Mesodermal cell (in vitro differentiated cells): ENCODE measurements at regions not wholly inside any gene's neighbourhood (a gene's known extent, or its start where the extent isn't known, plus 50 kb on each side); places are given as distances from the start of the nearest gene placed in this dataset.
"Not testable (repeated sequence)": the region's sequence is repeated elsewhere in the genome, so short reads cannot be mapped to it uniquely, and the experiment has no call there.

Experiments
- H3K27ac ChIP-seq: 2 replicates; pipeline ENCODE4 v1.7.0; 2013; ENCODE audit warnings: mild to moderate bottlenecking, low read depth, low read length, moderate library complexity; ENCODE audit not compliant: severe bottlenecking
- H3K36me3 ChIP-seq: 2 replicates; pipeline ENCODE4 v1.7.1; 2013; ENCODE audit warnings: mild to moderate bottlenecking, low read length, moderate library complexity; ENCODE audit not compliant: control insufficient read depth, insufficient read depth
- H3K4me1 ChIP-seq: one replicate; pipeline ENCODE4 v1.7.1; 2013; ENCODE audit warnings: mild to moderate bottlenecking, low read length; ENCODE audit not compliant: insufficient read depth, control insufficient read depth, poor library complexity, severe bottlenecking
- H3K4me3 ChIP-seq: 2 replicates; pipeline ENCODE4 v1.7.0; 2013; ENCODE audit warnings: low read length, control low read depth, mild to moderate bottlenecking; ENCODE audit not compliant: insufficient read depth, poor library complexity, severe bottlenecking; ENCODE audit errors: extremely low read depth
- H3K9me3 ChIP-seq: 2 replicates; pipeline ENCODE4 v1.7.1; 2013; ENCODE audit warnings: mild to moderate bottlenecking, low read length, moderate library complexity; ENCODE audit not compliant: control insufficient read depth
- WGBS, 2 experiments: methylation state at CpG; one replicate each; pipeline ENCODE4 v1.1.5; 2013; ENCODE audit warnings: missing lambda C conversion rate in 2 of 2; ENCODE audit not compliant: insufficient coverage in 2 of 2; 5-methylcytosine and 5-hydroxymethylcytosine counted together

GRCh38 chr20:30949761-30950160 lies 307.7 kb upstream of the DEFB115 start:
- Histone ChIP-seq H3K4me3 (no peak overlapping the region), H3K4me1 (no peaks in the 10 kb centered on the region), H3K36me3 (no peaks in the 10 kb centered on the region), H3K27ac (no peak overlapping the region), H3K9me3 (peaks cover 3% of the 10 kb centered on the region)
- 85 to 94% methylated on average over 10 to 11 of the region's 13 CpGs for WGBS, 2 experiments

DNA sequence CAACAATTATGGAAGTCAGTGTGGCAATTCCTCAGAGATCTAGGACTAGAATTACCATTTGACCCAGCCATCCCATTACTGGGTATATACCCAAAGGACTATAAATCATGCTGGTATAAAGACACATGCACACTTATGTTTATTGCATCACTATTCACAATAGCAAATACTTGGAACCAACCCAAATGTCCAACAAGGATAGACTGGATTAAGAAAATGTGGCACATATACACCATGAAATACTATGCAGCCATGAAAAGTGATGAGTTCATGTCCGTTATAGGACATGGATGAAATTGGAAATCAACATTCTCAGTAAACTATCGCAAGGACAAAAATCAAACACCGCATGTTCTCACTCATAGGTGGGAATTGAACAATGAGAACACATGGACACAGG lies 306.4 kb upstream of the DEFB115 start:
- not testable (repeated sequence) for H3K36me3 ChIP-seq, H3K27ac ChIP-seq, H3K4me1 ChIP-seq, H3K4me3 ChIP-seq, H3K9me3 ChIP-seq
- WGBS, 2 experiments: 71 to 100% methylated on average over 1 to 2 of the region's 3 CpGs

DNA sequence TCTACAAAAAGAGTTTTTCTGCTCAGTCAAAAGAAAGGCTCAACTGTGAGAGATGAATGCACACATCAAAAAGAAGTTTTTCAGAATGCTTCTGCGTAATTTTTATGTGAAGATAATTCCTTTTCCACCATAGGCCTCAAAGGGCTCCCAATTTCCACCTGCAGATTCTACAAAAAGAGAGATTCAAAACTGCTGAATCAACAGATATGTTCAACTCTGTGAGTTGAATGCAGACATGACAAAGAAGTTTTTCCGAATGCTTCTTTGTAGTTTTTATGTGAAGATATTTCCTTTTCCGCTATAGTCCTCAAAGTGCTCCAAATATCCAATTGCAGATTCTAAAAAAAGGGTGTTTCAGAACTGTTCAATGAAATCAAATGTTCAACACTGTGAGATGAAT lies 300.8 kb upstream of the DEFB115 start:
- H3K4me1 ChIP-seq, H3K9me3 ChIP-seq, H3K36me3 ChIP-seq, H3K4me3 ChIP-seq, H3K27ac ChIP-seq: not testable (repeated sequence)
- WGBS, 2 experiments: 80 to 86% methylated on average over 1 of the region's 3 CpGs

DNA sequence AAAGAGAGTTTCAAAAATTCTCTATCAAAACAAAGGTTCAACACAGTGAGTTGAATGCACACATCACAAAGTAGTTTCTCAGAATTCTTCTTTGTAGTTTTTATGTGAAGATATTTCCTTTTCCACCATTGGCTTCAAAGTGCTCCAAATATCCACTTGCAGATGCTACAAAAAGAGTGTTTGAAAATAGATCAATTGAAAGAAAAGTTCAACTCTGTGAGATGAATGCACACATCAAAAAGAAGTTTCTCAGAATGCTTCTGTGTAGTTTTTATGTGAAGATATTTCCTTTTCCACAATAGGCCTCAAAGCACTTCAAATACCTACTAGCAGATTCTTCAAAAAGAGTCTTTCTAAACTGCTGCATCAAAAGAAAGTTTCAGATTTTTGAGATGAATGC lies 298.3 kb upstream of the DEFB115 start:
- not testable (repeated sequence) for H3K9me3 ChIP-seq, H3K4me1 ChIP-seq, H3K36me3 ChIP-seq, H3K4me3 ChIP-seq, H3K27ac ChIP-seq

DNA sequence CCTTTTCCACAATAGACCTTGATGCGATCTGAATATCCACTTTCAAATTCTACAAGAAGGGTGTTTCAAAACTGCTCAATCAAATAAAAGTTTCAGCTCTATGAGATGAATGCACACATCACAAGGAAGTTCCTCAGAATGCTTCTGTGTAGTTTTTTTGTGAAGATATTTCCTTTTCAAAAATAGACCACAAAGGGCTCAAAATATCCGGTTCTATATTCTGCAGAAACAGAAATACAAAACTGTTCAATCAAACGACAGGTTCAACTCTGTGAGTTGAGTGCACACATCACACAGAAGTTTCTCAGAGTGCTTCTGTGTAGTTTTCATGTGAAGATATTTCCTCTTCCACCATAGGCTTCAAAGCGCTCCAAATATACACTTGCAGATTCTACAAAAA lies 293.9 kb upstream of the DEFB115 start:
- Histone ChIP-seq H3K27ac (no peak overlapping the region), H3K4me1 (no peaks in the 10 kb centered on the region), H3K9me3 (peaks cover 9% of the 10 kb centered on the region), H3K4me3 (no peak overlapping the region), H3K36me3 (no peaks in the 10 kb centered on the region)
- 80% methylated on average over 2 of the region's 4 CpGs; no CpG with 5 or more reads in 1 of the 2 experiments for WGBS, 2 experiments

- H3K27ac ChIP-seq, H3K9me3 ChIP-seq, H3K4me1 ChIP-seq, H3K36me3 ChIP-seq, H3K4me3 ChIP-seq: not testable (repeated sequence)
- 74 to 75% methylated on average over 8 to 9 of the region's 13 CpGs for WGBS, 2 experiments
These were observed 281.6 kb upstream of the DEFB115 start for GRCh38 chr20:30975859-30976258.

DNA sequence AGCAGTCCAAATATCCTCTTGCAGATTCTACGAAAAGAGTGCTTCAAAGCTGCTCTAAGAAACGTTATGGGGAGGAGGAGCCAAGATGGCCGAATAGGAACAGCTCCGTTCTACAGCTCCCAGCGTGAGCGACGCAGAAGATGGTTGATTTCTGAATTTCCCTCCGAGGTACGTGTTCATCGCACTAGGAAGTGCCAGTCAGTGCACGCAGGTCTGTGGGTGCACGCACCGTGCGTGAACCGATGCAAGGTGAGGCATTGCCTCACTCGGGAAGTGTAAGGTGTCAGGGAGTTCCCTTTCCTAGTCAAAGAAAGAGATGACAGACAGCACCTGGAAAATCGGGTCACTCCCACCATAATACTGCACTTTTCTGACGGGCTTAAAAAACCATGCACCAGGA lies 272.1 kb upstream of the DEFB115 start:
- H3K9me3 ChIP-seq: peaks cover 3% of the 10 kb centered on the region
- no peak overlapping the region for H3K27ac ChIP-seq
- H3K36me3 ChIP-seq: no peaks in the 10 kb centered on the region
- no peaks in the 10 kb centered on the region for H3K4me1 ChIP-seq
- no peak overlapping the region for H3K4me3 ChIP-seq
- 90 to 91% methylated on average over 16 of the region's 18 CpGs for WGBS, 2 experiments
